ENCODE measurements at regions not wholly inside any gene's neighbourhood (a gene's known extent, or its start where the extent isn't known, plus 50 kb on each side); places are given as distances from the start of the nearest gene placed in this dataset.

- no peaks in the 10 kb centered on the region for H3K27me3 ChIP-seq (replicated peaks; ENCODE audit: insufficient read depth, low read length)
- H3K4me3 ChIP-seq (ENCODE audit: low read length) = no peak overlapping the region
- no peaks in the 10 kb centered on the region for H3K79me2 ChIP-seq (ENCODE audit: low read length)
- no peaks in the 10 kb centered on the region for H4K20me1 ChIP-seq (ENCODE audit: insufficient read depth, low read length)
- DNase-seq = no peak
- no peaks in the 10 kb centered on the region for H3K4me1 ChIP-seq (ENCODE audit: low read length)
- H3K9ac ChIP-seq (ENCODE audit: low read length) = no peak overlapping the region
- no peaks in the 10 kb centered on the region for H3K36me3 ChIP-seq (replicated peaks; ENCODE audit: insufficient read depth, low read length)
- no peaks in the 10 kb centered on the region for H3K9me2 ChIP-seq (replicated peaks; ENCODE audit: insufficient read depth, low read length)
- H3K27ac ChIP-seq (ENCODE audit: low read length) = no peak overlapping the region
- TF ChIP-seq EZH2 (optimal IDR thresholded peaks at IDR 0.05; ENCODE audit: low read depth, low read length) (no peak), EZH2phosphoT487 (IDR thresholded peaks at IDR 0.05; ENCODE audit: low read length) (no peak)
- TF ChIP-seq, protein P1, sequence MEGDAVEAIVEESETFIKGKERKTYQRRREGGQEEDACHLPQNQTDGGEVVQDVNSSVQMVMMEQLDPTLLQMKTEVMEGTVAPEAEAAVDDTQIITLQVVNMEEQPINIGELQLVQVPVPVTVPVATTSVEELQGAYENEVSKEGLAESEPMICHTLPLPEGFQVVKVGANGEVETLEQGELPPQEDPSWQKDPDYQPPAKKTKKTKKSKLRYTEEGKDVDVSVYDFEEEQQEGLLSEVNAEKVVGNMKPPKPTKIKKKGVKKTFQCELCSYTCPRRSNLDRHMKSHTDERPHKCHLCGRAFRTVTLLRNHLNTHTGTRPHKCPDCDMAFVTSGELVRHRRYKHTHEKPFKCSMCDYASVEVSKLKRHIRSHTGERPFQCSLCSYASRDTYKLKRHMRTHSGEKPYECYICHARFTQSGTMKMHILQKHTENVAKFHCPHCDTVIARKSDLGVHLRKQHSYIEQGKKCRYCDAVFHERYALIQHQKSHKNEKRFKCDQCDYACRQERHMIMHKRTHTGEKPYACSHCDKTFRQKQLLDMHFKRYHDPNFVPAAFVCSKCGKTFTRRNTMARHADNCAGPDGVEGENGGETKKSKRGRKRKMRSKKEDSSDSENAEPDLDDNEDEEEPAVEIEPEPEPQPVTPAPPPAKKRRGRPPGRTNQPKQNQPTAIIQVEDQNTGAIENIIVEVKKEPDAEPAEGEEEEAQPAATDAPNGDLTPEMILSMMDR (IDR thresholded peaks at IDR 0.05; ENCODE audit: low read length) = no peak
- H2AFZ ChIP-seq (ENCODE audit: low read length) = no peak overlapping the region; the same call in 1 of the 2 replicates
- no peaks in the 10 kb centered on the region for H3K9me3 ChIP-seq (replicated peaks; ENCODE audit: insufficient read depth, low read length)
- no peak overlapping the region for H3K4me2 ChIP-seq (ENCODE audit: low read depth, low read length)
- H3F3A ChIP-seq (ENCODE audit: insufficient read depth, low read length) = no peaks in the 10 kb centered on the region
Observed at GRCh38 chr12:25645427-25645826, 92.3 kb upstream of the LMNTD1 start.

DNA sequence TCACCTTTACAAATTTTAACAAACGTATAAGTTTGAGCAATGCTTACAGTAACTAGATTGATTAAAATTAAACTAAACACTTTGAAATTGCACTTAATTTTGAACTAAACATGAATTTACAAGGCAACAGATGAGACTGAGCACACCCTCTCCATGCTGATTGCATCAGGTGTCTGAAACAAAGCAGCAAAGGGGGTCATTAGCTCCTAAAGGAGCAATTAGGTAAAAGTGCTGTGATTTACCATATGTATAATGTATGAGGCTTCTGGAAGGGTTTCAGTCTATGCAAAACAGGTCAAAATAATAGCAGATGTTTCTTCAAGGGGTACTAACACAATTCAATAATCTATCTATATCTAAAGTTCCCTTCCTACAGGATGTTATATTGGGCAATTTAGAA is 98.8 kb upstream of the LMNTD1 start:
- Histone ChIP-seq H3K27ac (ENCODE audit: low read length) (no peak overlapping the region), H3K9me2 (replicated peaks; ENCODE audit: insufficient read depth, low read length) (no peaks in the 10 kb centered on the region), H3K4me2 (ENCODE audit: low read depth, low read length) (no peak overlapping the region), H3K79me2 (ENCODE audit: low read length) (no peaks in the 10 kb centered on the region), H3K4me3 (ENCODE audit: low read length) (no peak overlapping the region), H3F3A (ENCODE audit: insufficient read depth, low read length) (no peaks in the 10 kb centered on the region), H3K9me3 (replicated peaks; ENCODE audit: insufficient read depth, low read length) (no peaks in the 10 kb centered on the region), H2AFZ (ENCODE audit: low read length) (no peak overlapping the region), H4K20me1 (ENCODE audit: insufficient read depth, low read length) (no peaks in the 10 kb centered on the region), H3K36me3 (replicated peaks; ENCODE audit: insufficient read depth, low read length) (no peaks in the 10 kb centered on the region), H3K27me3 (replicated peaks; ENCODE audit: insufficient read depth, low read length) (no peaks in the 10 kb centered on the region), H3K9ac (ENCODE audit: low read length) (no peak overlapping the region), H3K4me1 (ENCODE audit: low read length) (no peaks in the 10 kb centered on the region)
- no peak for DNase-seq
- TF ChIP-seq EZH2 (optimal IDR thresholded peaks at IDR 0.05; ENCODE audit: low read depth, low read length) = no peak
- TF ChIP-seq, protein P1 (IDR thresholded peaks at IDR 0.05; ENCODE audit: low read length) = no peak

DNA sequence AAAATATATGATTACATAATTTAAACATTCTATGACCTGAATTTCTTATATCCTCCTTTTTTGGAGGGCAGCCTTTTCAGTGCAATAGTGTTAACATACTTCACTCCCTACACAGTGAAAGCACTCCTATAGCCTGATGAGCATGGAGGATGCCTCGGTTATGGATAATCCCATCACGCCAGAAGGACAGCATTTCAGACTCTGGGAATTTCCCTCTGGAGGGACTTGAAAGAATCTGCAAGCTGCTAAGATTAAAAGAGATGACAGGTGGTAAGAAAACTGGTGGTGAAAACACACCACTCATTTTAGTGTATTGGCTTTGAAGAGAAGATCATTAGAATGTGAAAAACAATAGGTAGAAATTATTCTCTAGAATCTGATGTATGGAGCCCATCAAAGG is 99.3 kb upstream of the LMNTD1 start:
- no peaks in the 10 kb centered on the region for H3K9me2 ChIP-seq (replicated peaks; ENCODE audit: insufficient read depth, low read length)
- no peak overlapping the region for H3K4me3 ChIP-seq (ENCODE audit: low read length)
- no peak for TF ChIP-seq EZH2phosphoT487 (IDR thresholded peaks at IDR 0.05; ENCODE audit: low read length)
- TF ChIP-seq, protein P1 (IDR thresholded peaks at IDR 0.05; ENCODE audit: low read length) = no peak
- TF ChIP-seq EZH2 (optimal IDR thresholded peaks at IDR 0.05; ENCODE audit: low read depth, low read length) = no peak
- H2AFZ ChIP-seq (ENCODE audit: low read length) = no peak overlapping the region
- no peak overlapping the region for H3K9ac ChIP-seq (ENCODE audit: low read length)
- no peak for DNase-seq
- no peaks in the 10 kb centered on the region for H4K20me1 ChIP-seq (ENCODE audit: insufficient read depth, low read length)
- H3F3A ChIP-seq (ENCODE audit: insufficient read depth, low read length) = no peaks in the 10 kb centered on the region
- no peaks in the 10 kb centered on the region for H3K9me3 ChIP-seq (replicated peaks; ENCODE audit: insufficient read depth, low read length)
- H3K4me2 ChIP-seq (ENCODE audit: low read depth, low read length) = no peak overlapping the region
- H3K4me1 ChIP-seq (ENCODE audit: low read length) = no peaks in the 10 kb centered on the region
- no peaks in the 10 kb centered on the region for H3K79me2 ChIP-seq (ENCODE audit: low read length)
- no peaks in the 10 kb centered on the region for H3K27me3 ChIP-seq (replicated peaks; ENCODE audit: insufficient read depth, low read length)
- H3K36me3 ChIP-seq (replicated peaks; ENCODE audit: insufficient read depth, low read length) = no peaks in the 10 kb centered on the region
- no peak overlapping the region for H3K27ac ChIP-seq (ENCODE audit: low read length)

Data from MM.1S (cell line).